Non-pigmented ciliary epithelial cell (primary cell): ENCODE measurements at regions not wholly inside any gene's neighbourhood (a gene's known extent, or its start where the extent isn't known, plus 50 kb on each side); places are given as distances from the start of the nearest gene placed in this dataset.

Experiments used
- DNase-seq: peaks from one replicate; pipeline ENCODE4 v3.0.0-alpha.2; 2010; ENCODE audit warnings: low read depth

DNA sequence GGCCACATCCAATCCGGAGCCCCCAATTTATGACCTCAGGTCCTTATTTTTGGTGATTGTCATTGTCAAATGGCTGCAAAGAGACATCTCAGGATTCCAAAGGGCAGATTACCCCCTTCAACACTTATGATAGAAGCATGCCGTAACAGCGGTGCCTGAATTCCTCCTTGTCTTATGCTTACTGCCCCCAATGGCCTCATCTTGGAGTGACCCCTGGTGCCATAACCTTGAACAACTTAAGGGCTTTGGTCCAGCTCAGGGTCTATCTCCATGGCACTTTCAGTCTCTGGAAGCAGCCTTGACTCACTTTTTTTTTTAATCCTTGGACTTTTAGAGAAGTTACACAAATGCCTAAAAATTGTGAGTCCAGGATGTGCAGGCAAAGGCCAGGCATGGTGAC is 171.6 kb upstream of the ZNF507 start:
- no peak for DNase-seq

DNA sequence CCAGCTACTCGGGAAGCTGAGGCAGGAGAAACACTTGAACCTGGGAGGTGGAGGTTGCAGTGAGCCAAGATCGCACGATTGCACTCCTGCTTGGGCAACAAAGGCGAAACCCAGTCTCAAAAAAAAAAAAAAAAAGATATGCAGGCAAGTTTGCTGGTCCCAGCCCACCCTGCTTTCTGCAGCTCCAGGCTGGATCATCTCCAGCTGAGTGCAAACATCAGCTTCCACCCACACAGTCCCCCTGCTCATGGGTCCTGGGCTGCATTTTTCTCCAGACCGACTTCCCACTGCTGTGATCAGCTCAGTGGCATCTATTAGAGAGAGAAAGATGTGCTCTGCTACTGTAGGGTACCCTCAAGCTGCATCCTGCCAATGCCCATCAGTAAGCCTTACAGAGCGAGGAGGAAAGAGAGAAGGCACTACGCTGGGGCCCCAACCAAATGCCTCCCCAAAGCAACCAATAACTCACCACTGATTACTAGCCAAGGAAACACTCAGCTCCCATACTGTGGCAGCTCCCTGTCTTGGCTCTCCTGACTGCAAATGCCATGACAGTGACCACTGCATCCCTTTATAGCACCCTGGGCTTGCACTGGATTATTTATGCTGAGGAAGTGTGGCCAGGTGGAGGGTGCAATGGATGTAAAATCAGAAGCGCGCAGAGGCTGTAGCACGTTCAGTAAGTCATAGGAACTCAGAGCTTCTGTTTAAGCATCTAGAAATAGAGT is 170.9 kb upstream of the ZNF507 start:
- no peak for DNase-seq

DNA sequence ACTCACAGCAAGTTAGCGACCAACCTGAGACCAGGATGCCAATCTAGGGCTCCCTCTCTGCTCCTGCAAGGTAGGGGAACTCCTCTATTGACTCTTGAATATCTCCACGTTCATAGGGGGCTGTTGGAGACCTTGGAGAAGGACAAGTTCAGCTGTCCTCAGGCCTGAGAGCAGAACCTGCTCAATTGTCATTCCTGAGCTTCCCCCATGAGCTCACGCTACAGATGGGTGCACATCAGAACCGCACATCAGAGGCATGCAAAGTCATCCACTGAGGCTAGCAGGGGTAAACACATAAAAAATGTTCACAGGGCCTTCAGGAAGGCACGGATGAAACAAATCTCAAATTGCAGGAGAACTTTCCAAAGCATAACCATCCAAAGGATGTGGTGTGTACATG is 168.8 kb upstream of the ZNF507 start:
- no peak for DNase-seq

DNA sequence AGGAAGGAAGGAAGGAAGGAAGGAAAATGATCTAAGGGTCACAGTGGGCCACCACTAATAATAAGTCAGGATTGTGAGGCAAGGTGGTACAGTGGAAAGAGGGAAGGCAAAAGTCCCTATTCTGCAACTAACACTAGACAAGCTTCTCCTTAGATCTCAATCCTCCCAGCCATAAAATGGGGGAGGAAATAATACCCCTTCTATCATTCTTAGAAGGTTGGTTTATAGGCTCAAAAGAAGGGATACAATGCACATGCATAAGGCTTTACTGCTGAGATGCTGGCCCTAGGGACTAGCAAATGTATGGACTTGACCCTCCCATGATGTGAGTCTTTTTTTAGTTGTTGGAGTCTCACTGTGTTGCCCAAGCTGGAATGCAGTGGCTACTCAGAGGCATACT is 167.7 kb upstream of the ZNF507 start:
- no peak for DNase-seq

DNA sequence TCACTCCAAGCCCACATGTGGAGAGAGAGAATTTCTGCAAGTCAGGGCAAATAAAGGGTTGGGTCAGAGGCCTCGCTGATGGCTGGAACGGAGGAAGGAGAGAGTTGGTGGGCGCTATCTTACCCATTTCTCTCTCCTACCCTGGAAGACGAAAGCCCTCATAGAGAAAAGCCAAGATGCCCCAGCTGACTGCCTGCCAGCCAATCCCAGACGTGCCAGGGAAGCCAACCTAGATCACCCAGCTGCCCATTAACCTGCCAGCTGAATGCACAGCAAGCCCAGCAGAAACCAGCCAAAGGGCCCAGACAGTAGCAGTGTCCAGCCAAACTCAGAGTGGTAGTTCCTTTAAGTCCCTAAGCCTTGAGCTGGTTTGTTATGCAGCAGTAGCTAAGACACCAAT is 167.0 kb upstream of the ZNF507 start:
- no peak for DNase-seq

DNA sequence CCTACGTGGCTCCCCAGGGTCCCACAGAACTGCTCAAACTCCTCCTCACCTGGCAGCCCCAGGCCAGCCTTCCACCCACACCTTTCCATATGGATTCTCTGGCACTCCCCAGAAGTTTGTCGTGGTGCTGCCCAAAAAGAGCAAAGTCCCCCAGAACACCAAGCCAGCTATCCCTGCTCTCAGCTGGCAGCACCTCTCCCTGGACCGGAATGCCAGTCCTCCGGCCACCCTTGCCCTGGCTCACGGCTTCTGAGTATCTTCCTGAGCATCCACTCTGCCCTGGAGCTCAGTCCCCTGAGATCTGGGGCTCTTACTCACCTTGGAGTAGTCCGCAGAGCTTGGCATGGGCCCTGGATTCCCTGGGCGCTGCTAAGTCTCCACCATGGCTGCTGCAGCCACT is 166.5 kb upstream of the ZNF507 start:
- DNase-seq = no peak

DNA sequence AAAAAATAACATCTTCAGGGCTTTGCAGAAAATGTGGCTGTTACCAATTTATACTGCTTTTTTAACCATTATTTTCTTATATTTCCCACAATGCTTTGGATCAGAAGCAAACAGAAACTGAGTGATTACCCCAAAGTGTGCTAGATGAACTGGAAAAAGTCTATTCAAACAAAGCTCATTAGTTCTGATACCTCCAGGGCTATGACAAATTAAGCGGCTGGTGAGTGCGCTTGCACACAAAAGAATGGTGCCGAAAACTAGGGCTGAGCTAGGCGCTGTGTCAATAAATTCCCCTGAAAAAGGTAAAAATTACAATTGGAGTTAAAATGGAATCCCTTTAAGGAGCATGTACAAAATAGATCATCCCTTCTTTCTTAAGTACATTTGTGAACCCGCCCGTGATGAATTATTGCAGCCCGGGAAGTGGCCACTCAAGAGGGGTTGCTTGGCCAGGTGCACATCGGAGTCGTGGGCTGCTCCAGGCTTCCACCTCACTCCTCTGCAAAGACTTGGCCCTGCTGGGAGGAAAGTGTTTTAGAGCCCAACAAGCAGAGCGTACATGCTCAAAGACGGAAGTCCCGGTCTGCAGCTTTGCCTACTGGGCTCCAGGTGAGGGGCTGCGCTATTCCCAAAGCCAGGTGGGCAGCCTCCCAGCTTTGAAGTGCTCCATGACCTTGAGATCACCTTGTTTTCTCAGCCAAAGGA is 164.0 kb upstream of the ZNF507 start:
- no peak for DNase-seq

DNA sequence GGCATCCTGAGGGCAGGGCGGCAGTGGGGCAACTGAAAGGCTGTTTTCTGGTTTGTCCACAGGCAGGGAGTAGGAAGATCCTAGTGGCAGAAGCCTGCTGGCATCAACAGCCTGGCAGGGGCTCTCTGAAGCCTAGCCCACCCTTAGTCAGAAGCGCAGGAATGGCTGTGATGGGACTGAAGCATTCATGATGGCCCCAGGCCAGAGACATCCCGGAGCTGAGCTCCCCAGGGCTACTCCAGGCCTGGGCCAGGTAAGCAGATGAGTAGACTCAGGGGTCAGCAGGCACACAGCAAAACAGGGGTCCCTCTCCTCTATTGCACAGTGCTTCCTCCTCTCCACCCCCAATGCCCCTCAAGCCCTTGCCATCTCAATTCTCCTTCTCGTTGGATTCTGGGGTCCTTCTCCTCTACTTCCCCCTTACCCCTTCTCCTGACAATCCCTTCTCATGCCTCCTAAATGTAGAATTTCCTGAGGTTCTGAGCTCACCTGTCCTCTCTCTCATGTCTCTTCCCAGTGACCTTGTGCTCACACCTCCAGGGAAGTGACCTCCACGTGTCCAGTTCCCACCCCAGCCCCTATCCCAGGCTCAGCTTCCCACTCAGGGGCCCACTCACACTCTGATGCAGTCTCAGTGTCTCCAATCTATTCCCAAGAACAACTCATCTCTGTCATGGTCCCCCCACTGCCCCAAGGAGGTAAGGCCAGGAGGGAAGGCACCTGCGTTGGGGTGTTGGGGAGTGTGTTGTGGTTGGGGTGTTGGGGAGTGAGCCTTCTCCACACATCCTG is 158.7 kb upstream of the ZNF507 start:
- DNase-seq = no peak

DNA sequence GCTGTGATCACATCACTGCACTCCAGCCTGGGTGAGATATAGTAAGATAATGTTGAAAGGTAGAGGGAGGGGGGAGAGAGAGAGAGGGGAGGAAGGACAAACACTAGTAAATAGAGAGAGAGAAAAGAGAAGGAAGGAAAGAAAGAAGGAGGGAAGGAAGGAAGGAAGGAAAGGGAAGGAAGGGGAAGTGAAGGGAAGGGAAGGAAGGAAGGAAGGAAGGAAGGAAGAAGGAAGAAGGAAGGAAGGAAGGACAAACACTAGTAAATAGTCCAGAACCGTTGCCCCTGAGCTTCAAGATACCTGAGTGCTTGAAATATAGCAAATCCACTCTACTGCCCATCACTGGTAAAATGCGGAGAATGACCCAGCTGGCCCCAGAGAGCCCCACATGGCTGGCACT is 156.5 kb upstream of the ZNF507 start:
- no peak for DNase-seq

DNA sequence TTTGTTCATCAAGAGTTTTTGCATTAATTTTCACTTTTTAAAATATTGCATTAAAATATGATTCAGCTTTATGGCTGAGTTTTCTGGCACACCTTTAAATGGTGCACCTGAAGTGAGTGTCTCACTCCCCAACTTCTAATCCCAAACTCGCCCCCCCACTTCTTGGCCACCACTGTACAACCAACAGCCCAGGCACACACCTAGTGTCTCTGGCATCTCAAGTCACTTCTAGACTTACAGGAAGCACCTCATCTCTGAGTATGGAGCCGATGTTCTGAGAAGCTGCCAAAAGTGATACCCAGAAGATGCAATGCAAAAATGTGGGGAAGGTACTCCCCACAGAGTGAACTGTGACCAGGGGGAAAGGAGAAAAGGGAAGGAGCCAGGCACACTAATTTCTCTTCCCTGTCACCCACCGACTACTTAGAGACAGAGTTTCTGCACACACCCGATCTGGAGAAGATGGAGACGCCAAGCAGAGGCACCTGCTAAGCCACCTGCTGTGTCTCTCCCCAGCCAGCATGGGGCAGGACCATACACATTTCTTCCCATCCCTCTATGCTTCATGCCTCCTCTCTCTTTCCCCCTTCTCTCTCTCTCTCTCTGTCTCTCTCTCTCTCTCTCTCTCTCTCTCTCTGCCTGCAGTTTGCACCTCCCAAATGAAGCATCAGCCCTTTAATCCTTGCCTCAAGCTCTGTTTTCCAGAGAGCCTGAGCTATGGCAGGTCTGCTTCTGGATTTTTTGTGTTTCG is 155.3 kb upstream of the ZNF507 start:
- DNase-seq = no peak

DNA sequence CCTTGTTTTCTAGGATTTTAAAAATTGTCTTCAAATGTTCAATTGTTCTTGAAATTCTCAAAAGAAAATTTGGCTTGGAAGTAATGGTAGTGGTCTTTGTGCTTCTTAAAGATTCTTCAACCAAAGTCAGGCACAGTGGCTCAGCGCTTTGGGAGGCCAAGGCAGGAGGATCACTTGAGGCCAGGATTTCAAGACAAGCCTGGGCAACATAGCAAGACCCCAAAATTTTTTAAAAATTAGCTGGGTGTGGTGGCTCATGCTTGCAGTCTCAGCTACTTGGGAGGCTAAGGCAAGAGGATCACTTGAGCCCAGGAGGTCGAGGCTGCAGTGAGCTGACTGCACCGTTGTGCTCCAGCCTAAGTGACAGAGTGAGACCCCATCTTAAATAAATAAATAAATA is 153.5 kb upstream of the ZNF507 start:
- DNase-seq = no peak

DNA sequence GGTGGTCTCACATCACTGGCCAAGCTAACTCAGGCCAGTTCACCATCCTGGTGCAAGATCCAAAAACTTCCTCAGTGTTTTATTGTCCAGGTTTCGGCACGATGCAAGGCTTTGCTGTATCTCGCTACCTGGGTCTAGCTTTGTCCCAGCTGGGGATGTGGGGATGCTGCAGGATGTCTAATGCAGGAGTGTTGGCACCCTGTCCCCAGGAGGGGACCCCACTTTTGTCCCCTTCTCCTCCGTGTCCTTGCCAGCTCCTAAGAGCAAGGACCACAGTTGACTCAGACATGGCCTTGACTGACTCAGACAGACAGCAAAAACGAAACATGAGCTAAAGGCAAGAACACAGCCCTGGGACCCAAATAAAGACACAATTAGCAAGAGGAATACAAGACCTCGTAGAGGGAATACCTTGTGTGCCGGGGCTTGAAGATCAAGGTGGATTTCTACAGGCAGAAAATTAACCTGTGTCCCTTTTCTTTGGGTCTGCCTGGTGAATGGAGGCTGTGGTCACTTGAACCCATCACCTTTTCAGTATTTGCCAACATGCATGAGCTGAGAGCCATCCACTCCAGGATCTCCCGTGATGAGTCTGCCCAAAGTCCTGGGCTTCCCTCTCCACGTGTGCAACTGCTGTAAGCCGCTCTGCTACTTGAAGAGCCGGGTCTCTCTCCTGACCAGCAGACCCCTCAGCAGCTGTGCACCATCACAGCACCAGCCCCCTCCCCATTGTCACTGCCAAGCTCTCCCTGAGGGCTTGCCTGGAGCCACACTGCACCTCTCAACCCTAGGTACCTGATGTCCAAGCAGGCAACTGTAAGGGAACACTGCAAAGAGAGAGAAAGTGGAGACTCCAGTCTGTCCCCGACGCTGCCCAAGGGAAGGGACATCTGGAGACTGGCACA is 149.5 kb upstream of the ZNF507 start:
- no peak for DNase-seq

DNA sequence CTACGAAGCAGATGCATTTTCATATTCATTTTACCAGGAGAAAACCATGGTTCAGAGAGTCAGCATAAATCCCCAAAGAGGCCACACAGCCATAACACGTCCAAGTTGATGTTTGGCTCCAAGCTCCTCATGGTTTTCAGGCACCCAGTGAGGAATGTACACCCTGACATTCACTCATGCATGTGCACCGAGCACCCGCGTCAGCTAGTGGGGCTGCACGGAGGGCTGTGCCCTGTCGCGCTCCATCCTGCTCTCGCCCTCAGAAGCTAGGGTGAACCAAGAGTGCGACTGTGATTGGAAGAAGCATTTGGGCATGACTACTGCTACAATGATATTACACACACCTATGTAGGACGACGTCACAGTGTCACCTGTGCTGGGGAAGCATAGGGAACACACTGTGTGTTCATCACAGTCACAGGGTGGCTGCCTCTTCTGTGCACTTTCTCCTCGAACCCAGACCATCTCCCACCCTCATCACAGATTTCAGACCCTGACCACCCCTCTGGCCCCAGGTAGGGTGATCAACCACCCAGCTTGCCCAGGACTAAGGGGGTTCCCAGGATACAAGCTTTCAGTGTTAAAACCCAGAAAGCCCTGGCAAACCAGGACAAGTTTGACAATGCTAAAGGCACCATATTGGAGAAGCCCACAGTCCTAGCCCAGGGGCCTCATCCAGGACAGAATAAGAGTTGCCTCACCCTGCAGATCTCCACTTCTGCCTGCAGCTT is 148.6 kb upstream of the ZNF507 start:
- DNase-seq = no peak

DNA sequence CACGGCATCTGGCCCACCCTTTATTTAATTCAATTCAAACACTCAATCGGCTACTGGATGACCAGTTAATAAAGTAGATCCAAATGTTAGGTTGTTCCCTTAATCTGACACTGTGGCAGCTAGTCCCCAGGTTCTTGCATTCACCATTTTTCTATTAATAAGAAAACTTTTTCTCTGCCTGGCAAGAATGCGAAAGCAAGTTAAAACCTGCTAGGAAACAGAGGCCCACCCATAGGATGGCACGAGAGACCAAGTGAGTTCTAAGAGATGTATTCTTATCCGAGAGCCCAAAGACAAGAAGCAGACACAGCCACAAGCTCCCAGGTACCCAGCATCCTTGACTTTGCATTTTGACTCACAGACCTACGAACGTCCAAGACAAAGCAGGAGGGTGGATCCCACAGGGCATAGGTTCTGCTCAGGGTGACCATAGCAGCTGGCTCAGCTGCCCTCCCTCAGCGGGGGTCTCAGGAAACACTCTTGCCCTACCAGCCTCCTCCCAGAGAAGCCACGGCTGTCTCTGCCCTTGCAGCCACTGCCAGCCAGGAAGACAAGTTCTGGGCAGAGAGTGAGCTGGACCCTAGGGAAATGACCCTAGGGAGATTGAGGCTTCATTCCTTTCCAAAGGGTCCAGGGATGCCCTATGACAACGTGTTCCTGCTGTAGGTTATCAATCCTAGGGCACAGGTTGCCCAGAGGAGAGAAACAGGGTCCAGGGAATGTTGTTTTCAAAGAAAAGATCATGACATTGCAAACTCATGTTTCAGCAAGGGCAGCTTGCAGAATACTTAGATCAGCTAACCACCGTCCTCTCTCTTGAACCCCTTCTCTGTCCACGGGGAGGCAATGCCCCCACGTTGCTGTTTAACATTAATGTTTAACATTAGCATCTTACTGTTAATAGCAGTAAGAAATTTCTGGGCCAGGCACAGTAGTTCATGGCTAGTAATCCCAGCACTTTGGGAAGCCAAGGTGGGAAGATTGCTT is 147.2 kb upstream of the ZNF507 start:
- no peak for DNase-seq

DNA sequence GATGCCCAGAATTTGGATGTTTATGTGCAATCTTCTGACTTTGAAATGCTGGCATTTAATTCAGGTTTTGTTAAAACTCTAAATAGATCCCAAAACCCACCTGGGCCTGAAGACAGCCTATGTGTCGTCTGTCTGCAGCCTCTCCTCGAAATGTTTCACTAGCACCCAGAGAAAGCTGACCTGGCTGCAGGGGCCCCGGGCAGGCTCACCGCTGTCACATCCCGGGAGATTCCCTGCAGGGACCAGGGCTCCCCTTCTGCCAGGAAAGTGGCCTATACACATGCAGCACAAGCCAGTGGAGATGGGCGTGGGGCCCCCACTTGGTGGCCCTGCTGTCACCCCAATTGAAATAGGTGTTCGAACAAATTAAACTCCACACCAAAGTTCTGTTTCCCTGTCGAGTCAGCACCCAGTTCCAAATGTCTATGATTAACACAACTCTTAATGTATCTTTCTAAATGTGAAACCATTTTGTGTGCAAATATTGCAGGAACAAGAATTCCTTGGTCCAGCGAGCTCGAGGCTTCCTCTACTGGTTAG is 145.8 kb upstream of the ZNF507 start:
- no peak for DNase-seq

DNA sequence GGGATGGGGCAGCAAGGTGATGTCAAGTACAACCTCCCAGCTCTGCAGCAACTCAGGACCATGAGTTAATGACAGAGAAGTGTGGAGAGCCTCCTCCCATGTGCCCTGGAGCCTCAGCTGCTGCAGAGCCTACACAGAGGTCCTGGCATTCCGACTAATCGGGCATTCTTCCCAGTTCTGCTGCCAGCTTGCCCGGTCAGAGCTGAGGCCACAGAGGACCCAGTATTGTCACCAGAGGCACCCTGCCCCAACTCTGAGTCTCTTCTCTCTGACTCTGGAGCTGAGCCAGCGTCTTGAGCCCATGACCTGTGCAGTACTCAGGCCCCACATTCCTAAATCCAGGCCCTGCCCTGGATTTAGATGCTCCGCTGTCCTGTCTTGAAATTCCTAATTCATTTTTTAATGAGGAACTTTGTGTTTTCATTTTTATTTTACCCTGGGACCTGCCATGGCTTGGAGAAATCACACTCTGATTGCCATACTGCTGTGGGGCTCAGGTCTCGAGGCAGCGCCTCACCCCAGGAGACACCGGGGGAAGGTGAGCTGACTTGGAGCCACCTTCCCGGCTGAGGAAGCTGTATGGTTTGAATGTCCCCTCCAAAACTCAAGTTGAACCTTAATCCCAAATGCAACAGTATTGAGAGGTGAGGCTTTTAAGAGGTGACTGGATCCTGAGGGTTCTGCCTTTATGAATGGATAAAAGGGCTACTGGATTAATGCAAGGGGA is 144.9 kb upstream of the ZNF507 start:
- no peak for DNase-seq

DNA sequence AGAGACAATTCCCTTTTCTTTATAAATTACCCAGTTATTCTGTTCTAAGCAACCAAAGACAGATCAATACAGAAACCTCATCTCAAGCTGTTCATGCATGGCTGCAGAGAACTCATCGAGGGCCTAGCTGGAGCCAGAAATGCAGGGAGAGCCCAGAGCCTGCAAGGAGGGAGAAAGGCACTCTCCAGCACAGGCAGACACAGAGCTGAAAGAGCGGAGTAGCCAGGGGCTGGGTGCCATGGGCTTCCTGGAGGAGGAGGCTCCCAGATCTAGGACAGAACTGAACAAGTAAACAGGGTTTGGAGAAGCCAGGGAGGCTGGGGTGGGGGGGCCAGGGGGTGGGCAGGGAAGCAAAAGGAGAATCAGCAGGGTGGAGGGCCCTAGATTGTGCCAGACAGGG is 144.2 kb upstream of the ZNF507 start:
- DNase-seq = no peak

DNA sequence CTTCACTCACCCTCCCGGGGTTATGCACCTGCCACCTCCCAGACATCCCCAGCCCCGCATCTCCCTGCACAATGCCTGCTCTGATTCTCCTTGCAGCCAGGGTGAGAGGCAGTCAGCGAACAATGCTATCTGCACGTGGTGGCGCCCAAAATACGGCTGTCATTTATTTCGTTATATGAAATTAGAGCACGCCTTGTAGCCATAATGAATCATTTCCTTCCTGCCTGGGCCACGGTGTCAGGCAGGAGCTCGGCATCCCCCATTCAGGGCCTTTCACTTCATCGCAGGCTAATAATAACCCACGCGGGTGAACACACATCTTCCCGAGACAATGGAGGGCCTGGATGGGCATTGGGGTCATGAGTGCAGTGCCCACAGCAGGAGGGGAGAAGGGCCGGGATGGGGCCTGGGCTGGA is 143.8 kb upstream of the ZNF507 start:
- DNase-seq = no peak
